H1 (cell line): ENCODE measurements at regions not wholly inside any gene's neighbourhood (a gene's known extent, or its start where the extent isn't known, plus 50 kb on each side); places are given as distances from the start of the nearest gene placed in this dataset.

Experiments used
- CTCF ChIA-PET: fragments of 300-600 bp; sonication (Branson Sonifier 250); formaldehyde crosslinking; loops from one replicate; lab custom pipeline; 2021; ENCODE audit not compliant: partially characterized antibody; lab: Charles Lee
- POLR2A ChIA-PET: fragments of 300-600 bp; sonication (Branson Sonifier 250); formaldehyde crosslinking; loops from one replicate; lab custom pipeline; 2021; ENCODE audit warnings: inconsistent platforms; ENCODE audit not compliant: partially characterized antibody; lab: Charles Lee
- DNase-seq, 2 experiments: peaks; one replicate each; pipeline versions ENCODE4 v3.0.0 to v3.0.0-alpha.2; 2010 to 2022; ENCODE audit warnings: low spot score in 2 of 2, low read depth in 1 of 2, mixed read lengths in 1 of 2
- FAIRE-seq: peaks from 2 replicates; lab custom pipeline; 2011; peaks lifted over from hg19 to GRCh38; lab: Jason Lieb, UNC
- H2AFZ ChIP-seq: 2 replicates; pipeline ENCODE4 v1.8.1; 2012; ENCODE audit warnings: low read length, inconsistent platforms
- H2AK5ac ChIP-seq: 2 replicates; pipeline ENCODE4 v1.6.1; 2013; ENCODE audit warnings: low read depth, low read length
- H2BK120ac ChIP-seq: replicated peaks from 2 replicates; pipeline ENCODE3; 2013; ENCODE audit warnings: low read depth, low read length, inconsistent platforms
- H2BK12ac ChIP-seq: 2 replicates; pipeline ENCODE4 v1.6.1; 2013; ENCODE audit warnings: low read depth, low read length
- H2BK15ac ChIP-seq: 2 replicates; pipeline ENCODE4 v1.6.1; 2013; ENCODE audit warnings: low read length
- H2BK20ac ChIP-seq: 2 replicates; pipeline ENCODE4 v1.6.1; 2013; ENCODE audit warnings: low read length
- H2BK5ac ChIP-seq: 2 replicates; pipeline ENCODE4 v1.6.1; 2013; ENCODE audit warnings: low read depth, low read length
- H3K14ac ChIP-seq: 2 replicates; pipeline ENCODE4 v1.6.1; 2013; ENCODE audit warnings: inconsistent platforms; ENCODE audit not compliant: insufficient read length
- H3K18ac ChIP-seq: 2 replicates; pipeline ENCODE4 v1.6.1; 2013; ENCODE audit warnings: low read length; ENCODE audit errors: extremely low read depth
- H3K23ac ChIP-seq: 2 replicates; pipeline ENCODE4 v1.6.1; 2013; ENCODE audit warnings: inconsistent platforms; ENCODE audit not compliant: insufficient read length
- H3K23me2 ChIP-seq: 2 replicates; pipeline ENCODE4 v1.6.1; 2013; ENCODE audit warnings: low read depth, low read length
- H3K27ac ChIP-seq: 2 replicates; pipeline ENCODE4 v1.6.1; 2011; ENCODE audit warnings: low read depth, low read length, inconsistent platforms
- H3K27me3 ChIP-seq, 4 experiments: replicated peaks in 1 of 4; 1 replicate in 1 of 4; 2 replicates in 3 of 4; pipeline versions ENCODE4 v1.6.1 to v1.8.1; 2011 to 2013; ENCODE audit warnings: low read length in 3 of 4, mild to moderate bottlenecking in 3 of 4, inconsistent platforms in 2 of 4, mixed read lengths in 2 of 4, moderate library complexity in 1 of 4; ENCODE audit not compliant: control insufficient read depth in 3 of 4, insufficient read depth in 3 of 4; ENCODE audit errors: extremely low read depth in 1 of 4
- H3K36me3 ChIP-seq, 4 experiments: 2 replicates each; pipeline versions ENCODE4 v1.6.1 to v1.8.1; 2011 to 2013; ENCODE audit warnings: mild to moderate bottlenecking in 4 of 4, low read length in 3 of 4, moderate library complexity in 2 of 4, control low read depth in 1 of 4, inconsistent platforms in 1 of 4; ENCODE audit not compliant: insufficient read depth in 4 of 4, control insufficient read depth in 2 of 4
- H3K4ac ChIP-seq: replicated peaks from 2 replicates; pipeline ENCODE3; 2013; ENCODE audit warnings: low read length, low read depth, mixed read lengths, inconsistent platforms; ENCODE audit not compliant: insufficient read length
- H3K4me1 ChIP-seq, 4 experiments: replicated peaks in 1 of 4; 1 replicate in 1 of 4; 2 replicates in 3 of 4; pipeline versions ENCODE4 v1.6.1 to v1.8.1; 2011 to 2013; ENCODE audit warnings: low read length in 3 of 4, inconsistent platforms in 2 of 4, mixed read lengths in 1 of 4; ENCODE audit not compliant: insufficient read depth in 4 of 4, control insufficient read depth in 3 of 4
- H3K4me2 ChIP-seq, 2 experiments: 2 replicates each; pipeline versions ENCODE4 v1.6.1 to v1.8.1; 2011 to 2013; ENCODE audit warnings: low read depth in 2 of 2, low read length in 2 of 2, control low read depth in 1 of 2, inconsistent platforms in 1 of 2, mild to moderate bottlenecking in 1 of 2; ENCODE audit not compliant: insufficient read depth in 1 of 2
- H3K4me3 ChIP-seq, 4 experiments: fragments of 200-600, 300-600 bp in 1 of 4; sonication (generic), shearing (Covaris generic), sonication (Bioruptor Twin) in 1 of 4; 2 replicates each; pipeline versions ENCODE4 v1.5.1 to v1.8.1; 2011 to 2016; ENCODE audit warnings: low read length in 4 of 4, low read depth in 3 of 4, control low read depth in 2 of 4, inconsistent platforms in 2 of 4, mild to moderate bottlenecking in 2 of 4, mixed read lengths in 1 of 4, moderate library complexity in 1 of 4; ENCODE audit not compliant: insufficient read depth in 2 of 4; ENCODE audit errors: extremely low read depth in 1 of 4
- H3K56ac ChIP-seq: replicated peaks from 2 replicates; pipeline ENCODE3; 2013; ENCODE audit warnings: low read depth, mild to moderate bottlenecking, mixed read lengths, low read length, inconsistent platforms; ENCODE audit not compliant: insufficient read length
- H3K79me1 ChIP-seq: 2 replicates; pipeline ENCODE4 v1.6.1; 2013; ENCODE audit warnings: low read depth, low read length, control low read depth
- H3K79me2 ChIP-seq, 2 experiments: 2 replicates each; pipeline versions ENCODE4 v1.6.1 to v1.8.1; 2012 to 2013; ENCODE audit warnings: low read length in 2 of 2, mild to moderate bottlenecking in 2 of 2, inconsistent platforms in 1 of 2; ENCODE audit not compliant: insufficient read depth in 2 of 2, control insufficient read depth in 1 of 2
- H3K9ac ChIP-seq, 4 experiments: replicated peaks in 1 of 4; 1 replicate in 1 of 4; 2 replicates in 3 of 4; pipeline versions ENCODE4 v1.6.1 to v1.8.1; 2011 to 2013; ENCODE audit warnings: low read depth in 3 of 4, low read length in 3 of 4, control low read depth in 2 of 4, mild to moderate bottlenecking in 2 of 4, moderate library complexity in 2 of 4, inconsistent platforms in 1 of 4; ENCODE audit errors: extremely low read depth in 1 of 4
- H3K9me3 ChIP-seq, 2 experiments: 2 replicates each; pipeline versions ENCODE4 v1.6.1 to v1.8.1; 2012 to 2013; ENCODE audit warnings: mild to moderate bottlenecking in 2 of 2, moderate library complexity in 2 of 2, control low read depth in 1 of 2, inconsistent platforms in 1 of 2, low read depth in 1 of 2, low read length in 1 of 2, mixed read lengths in 1 of 2; ENCODE audit not compliant: insufficient read depth in 2 of 2
- H4K20me1 ChIP-seq, 2 experiments: replicated peaks in 1 of 2; 2 replicates each; pipeline versions ENCODE3 to v1.8.1; 2011 to 2013; ENCODE audit warnings: inconsistent platforms in 2 of 2, low read length in 2 of 2, mild to moderate bottlenecking in 1 of 2; ENCODE audit not compliant: insufficient read depth in 2 of 2, control insufficient read depth in 1 of 2
- H4K5ac ChIP-seq: 2 replicates; pipeline ENCODE4 v1.6.1; 2013; ENCODE audit warnings: low read length, low read depth, mixed read lengths, inconsistent platforms; ENCODE audit not compliant: insufficient read length
- H4K8ac ChIP-seq: 2 replicates; pipeline ENCODE4 v1.8.0; 2013; ENCODE audit warnings: mild to moderate bottlenecking, moderate library complexity, low read length, inconsistent platforms; ENCODE audit not compliant: insufficient read depth; ENCODE audit errors: extremely low read depth
- H4K91ac ChIP-seq: replicated peaks from 2 replicates; pipeline ENCODE3; 2013; ENCODE audit warnings: low read length, mixed read lengths, inconsistent platforms; ENCODE audit not compliant: insufficient read length
- ATF2 ChIP-seq: IDR thresholded peaks from 2 replicates; pipeline ENCODE4 v1.6.1; 2012; ENCODE audit warnings: low read length, inconsistent platforms
- FOSL1 ChIP-seq: IDR thresholded peaks from 2 replicates; pipeline ENCODE4 v1.6.1; 2011; ENCODE audit warnings: mild to moderate bottlenecking, low read depth, low read length, moderate library complexity; ENCODE audit not compliant: insufficient read depth
- POLR2AphosphoS5 ChIP-seq: IDR thresholded peaks from 2 replicates; pipeline ENCODE4 v1.6.1; 2011; ENCODE audit warnings: low read depth, low read length
- SP2 ChIP-seq: IDR thresholded peaks from 2 replicates; pipeline ENCODE4 v1.6.1; 2012; ENCODE audit warnings: mild to moderate bottlenecking, low read length, inconsistent platforms
- WGBS, 2 experiments: shearing (Covaris generic) in 1 of 2; methylation state at CpG; one replicate each; pipeline versions ENCODE4 v1.1.6 to v1.1.7; 2013 to 2015; ENCODE audit warnings: low lambda C conversion rate in 2 of 2, mixed read lengths in 2 of 2, inconsistent platforms in 1 of 2, low coverage in 1 of 2, missing lambda C conversion rate in 1 of 2; ENCODE audit not compliant: insufficient replicate concordance in 2 of 2, insufficient coverage in 1 of 2, insufficient read length in 1 of 2; ENCODE audit errors: extremely low coverage in 1 of 2, missing lambda C conversion rate in 1 of 2; 5-methylcytosine and 5-hydroxymethylcytosine counted together
- TF ChIP-seq, protein P1 (sequence below): IDR thresholded peaks from 2 replicates; pipeline ENCODE4 v1.6.1; 2011; ENCODE audit warnings: low read length, improper control_type of control experiment

DNA sequence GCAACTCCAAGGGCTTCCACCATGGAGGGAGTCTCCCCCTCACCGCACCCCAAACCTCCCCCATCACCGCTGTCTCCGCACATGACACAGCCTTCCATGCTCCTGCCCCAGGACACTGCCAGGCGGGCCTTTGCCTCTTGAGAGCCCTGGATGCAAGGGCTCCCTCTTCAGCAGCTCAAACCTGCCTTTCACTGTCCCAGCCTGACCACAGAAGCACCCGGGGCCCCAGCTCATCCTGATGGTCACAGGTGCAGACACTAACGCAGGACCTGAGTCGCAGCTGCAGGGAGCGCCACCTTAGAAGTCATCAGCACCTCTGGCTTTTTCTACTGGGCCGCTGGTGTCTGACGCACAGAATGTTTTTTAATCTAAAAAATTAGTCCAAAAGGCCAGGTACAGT is 54.0 kb downstream of the SYNE3 start:
- H3K4me2 ChIP-seq = no peak overlapping the region
- H3K79me1 ChIP-seq = no peaks in the 10 kb centered on the region; the same call in 1 of the 2 replicates
- H4K91ac ChIP-seq = no peak overlapping the region
- no peak overlapping the region for H2AFZ ChIP-seq
- ChIA-PET POLR2A (no interaction called here), CTCF (interaction anchor here (0.6 to 10.5 kb wide), 10 partner anchors 14 to 1065 kb away, joined by 3 to 129 read pairs (median 3); no protein-coding TSS in a partner anchor)
- H3K18ac ChIP-seq = no peak overlapping the region
- H2BK20ac ChIP-seq = no peak overlapping the region
- no peak overlapping the region for H3K27ac ChIP-seq
- H3K23me2 ChIP-seq = peaks cover 8% of the 10 kb centered on the region; the same call in 1 of the 2 replicates
- no peak overlapping the region for H3K4ac ChIP-seq
- no peak overlapping the region; the same call in 1 of the 2 replicates for H2BK12ac ChIP-seq
- no peak for TF ChIP-seq POLR2AphosphoS5
- no peak for TF ChIP-seq FOSL1
- TF ChIP-seq SP2 = no peak
- no peak for TF ChIP-seq ATF2
- TF ChIP-seq, protein P1, sequence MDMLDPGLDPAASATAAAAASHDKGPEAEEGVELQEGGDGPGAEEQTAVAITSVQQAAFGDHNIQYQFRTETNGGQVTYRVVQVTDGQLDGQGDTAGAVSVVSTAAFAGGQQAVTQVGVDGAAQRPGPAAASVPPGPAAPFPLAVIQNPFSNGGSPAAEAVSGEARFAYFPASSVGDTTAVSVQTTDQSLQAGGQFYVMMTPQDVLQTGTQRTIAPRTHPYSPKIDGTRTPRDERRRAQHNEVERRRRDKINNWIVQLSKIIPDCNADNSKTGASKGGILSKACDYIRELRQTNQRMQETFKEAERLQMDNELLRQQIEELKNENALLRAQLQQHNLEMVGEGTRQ = no peak
- no peak overlapping the region for H2BK5ac ChIP-seq
- WGBS, 2 experiments = 92% methylated on average over 10 of the region's 10 CpGs; no CpG with 5 or more reads in 1 of the 2 experiments
- H3K4me1 ChIP-seq = peaks cover 0 to 11% (median 8%) of the 10 kb centered on the region in 4 experiments; a peak in 5 of 7 replicates
- no peak overlapping the region for H3K23ac ChIP-seq
- no peak overlapping the region for H2BK15ac ChIP-seq
- H3K9me3 ChIP-seq = no peaks in the 10 kb centered on the region
- no peak overlapping the region for H4K5ac ChIP-seq
- no peak overlapping the region for H2BK120ac ChIP-seq
- H3K27me3 ChIP-seq = no peaks in the 10 kb centered on the region; a peak in 1 of 7 replicates
- no peak overlapping the region for H3K56ac ChIP-seq
- no peak overlapping the region for H3K9ac ChIP-seq
- H4K8ac ChIP-seq = no peak overlapping the region
- FAIRE-seq (no peak), DNase-seq (no peak)
- no peaks in the 10 kb centered on the region for H4K20me1 ChIP-seq
- no peaks in the 10 kb centered on the region for H3K79me2 ChIP-seq
- no peak overlapping the region for H3K4me3 ChIP-seq
- H3K14ac ChIP-seq = no peak overlapping the region
- H2AK5ac ChIP-seq = no peak overlapping the region
- H3K36me3 ChIP-seq = no peaks in the 10 kb centered on the region
